Mucosa of descending colon (tissue), 3 donors: ENCODE measurements at regions not wholly inside any gene's neighbourhood (a gene's known extent, or its start where the extent isn't known, plus 50 kb on each side); places are given as distances from the start of the nearest gene placed in this dataset.

Source experiments
- ATAC-seq: fragments of 200-7000 bp; cut with Tn5 transposase; one replicate; pipeline ENCODE4 v1.9.1; 2020; ENCODE audit warnings: mild to moderate bottlenecking, moderate library complexity
- DNase-seq, 3 donors: peaks; one replicate each; pipeline ENCODE4 v3.0.0-alpha.2; 2020
- H3K36me3 ChIP-seq: fragments of 200-600 bp; one replicate; pipeline ENCODE4 v1.8.0; 2021; ENCODE audit warnings: low read depth, mild to moderate bottlenecking
- H3K4me1 ChIP-seq: fragments of 200-600 bp; one replicate; pipeline ENCODE4 v1.8.0; 2021; ENCODE audit warnings: low read depth, mild to moderate bottlenecking
- H3K4me3 ChIP-seq: fragments of 200-600 bp; one replicate; pipeline ENCODE4 v1.8.0; 2021; ENCODE audit warnings: mild to moderate bottlenecking
- H3K9me3 ChIP-seq: fragments of 200-600 bp; one replicate; pipeline ENCODE4 v1.8.0; 2021; ENCODE audit warnings: mild to moderate bottlenecking
- intact Hi-C, 2 donors: fragments of 100-400 bp; cut with DNase I in 1 of 2; cut with micrococcal nuclease in 1 of 2; formaldehyde crosslinking; loops; one replicate each; pipeline versions ENCODE4 v1.11.0 to v1.11.1; 2022; cut with DNase I, micrococcal nuclease
- TF ChIP-seq, protein P1 (sequence below): fragments of 200-600 bp; IDR thresholded peaks from one replicate; pipeline ENCODE4 v1.8.0; 2022; ENCODE audit warnings: antibody characterized with exemption, mild to moderate bottlenecking
- donor health status: DM: no; HTN: no; CAD: no; lungs with moderate emphysema.
- donor health status: DM: no; HTN: no; CAD: no.
- donor health status: DM: no; HTN: yes; CAD: no.

GRCh38 chr4:23630110-23630509, 259.7 kb downstream of the PPARGC1A start:
- Histone ChIP-seq H3K4me1 (no peaks in the 10 kb centered on the region), H3K9me3 (peaks cover 2% of the 10 kb centered on the region), H3K4me3 (no peak overlapping the region), H3K36me3 (no peaks in the 10 kb centered on the region)
- DNase-seq (no peak), ATAC-seq (no peak)
- intact Hi-C loops, result no loop called here
- TF ChIP-seq, protein P1, sequence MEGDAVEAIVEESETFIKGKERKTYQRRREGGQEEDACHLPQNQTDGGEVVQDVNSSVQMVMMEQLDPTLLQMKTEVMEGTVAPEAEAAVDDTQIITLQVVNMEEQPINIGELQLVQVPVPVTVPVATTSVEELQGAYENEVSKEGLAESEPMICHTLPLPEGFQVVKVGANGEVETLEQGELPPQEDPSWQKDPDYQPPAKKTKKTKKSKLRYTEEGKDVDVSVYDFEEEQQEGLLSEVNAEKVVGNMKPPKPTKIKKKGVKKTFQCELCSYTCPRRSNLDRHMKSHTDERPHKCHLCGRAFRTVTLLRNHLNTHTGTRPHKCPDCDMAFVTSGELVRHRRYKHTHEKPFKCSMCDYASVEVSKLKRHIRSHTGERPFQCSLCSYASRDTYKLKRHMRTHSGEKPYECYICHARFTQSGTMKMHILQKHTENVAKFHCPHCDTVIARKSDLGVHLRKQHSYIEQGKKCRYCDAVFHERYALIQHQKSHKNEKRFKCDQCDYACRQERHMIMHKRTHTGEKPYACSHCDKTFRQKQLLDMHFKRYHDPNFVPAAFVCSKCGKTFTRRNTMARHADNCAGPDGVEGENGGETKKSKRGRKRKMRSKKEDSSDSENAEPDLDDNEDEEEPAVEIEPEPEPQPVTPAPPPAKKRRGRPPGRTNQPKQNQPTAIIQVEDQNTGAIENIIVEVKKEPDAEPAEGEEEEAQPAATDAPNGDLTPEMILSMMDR, result no peak

DNA sequence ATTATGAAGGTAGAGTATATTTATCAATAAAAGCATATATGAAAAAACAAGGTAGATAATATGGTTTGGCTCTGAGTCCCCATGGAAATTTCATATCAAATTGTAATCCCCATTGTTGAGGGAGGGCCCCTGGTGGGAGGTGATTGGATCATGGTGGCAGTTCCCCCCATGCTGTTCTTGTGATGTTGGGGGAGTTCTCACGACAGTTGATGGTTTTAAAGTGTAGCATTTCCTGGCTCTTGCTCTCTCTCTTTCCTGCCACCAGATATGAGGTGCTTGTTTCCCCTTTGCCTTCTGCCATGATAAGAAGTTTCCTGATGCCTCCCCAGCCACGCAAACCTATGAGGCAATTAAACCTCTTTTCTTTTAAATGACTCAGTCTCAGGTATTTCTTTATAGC, 260.4 kb downstream of the PPARGC1A start:
- TF ChIP-seq, protein P1, result no peak
- no peak overlapping the region for H3K4me3 ChIP-seq
- ATAC-seq, result no peak
- intact Hi-C loops, result no loop called here
- H3K36me3 ChIP-seq, result no peaks in the 10 kb centered on the region
- no peaks in the 10 kb centered on the region for H3K4me1 ChIP-seq
- no peak for DNase-seq
- peaks cover 3% of the 10 kb centered on the region for H3K9me3 ChIP-seq

GRCh38 chr4:23614284-23614892, 275.5 kb downstream of the PPARGC1A start:
- TF ChIP-seq, protein P1, result no peak
- no peak overlapping the region for H3K4me3 ChIP-seq
- ATAC-seq (peak; percentile 89), DNase-seq (peak in 1 of 3 donors; percentile 19)
- intact Hi-C loops, result no loop called here
- no peaks in the 10 kb centered on the region for H3K36me3 ChIP-seq
- no peaks in the 10 kb centered on the region for H3K9me3 ChIP-seq
- no peaks in the 10 kb centered on the region for H3K4me1 ChIP-seq

GRCh38 chr4:23613782-23614181, 276.1 kb downstream of the PPARGC1A start:
- Histone ChIP-seq H3K4me3 (no peak overlapping the region), H3K36me3 (no peaks in the 10 kb centered on the region), H3K4me1 (no peaks in the 10 kb centered on the region), H3K9me3 (no peaks in the 10 kb centered on the region)
- intact Hi-C loops, result no loop called here
- peak in 1 of 3 donors; percentile 7 for DNase-seq
- peak; percentile 86 for ATAC-seq
- TF ChIP-seq, protein P1, result no peak

DNA sequence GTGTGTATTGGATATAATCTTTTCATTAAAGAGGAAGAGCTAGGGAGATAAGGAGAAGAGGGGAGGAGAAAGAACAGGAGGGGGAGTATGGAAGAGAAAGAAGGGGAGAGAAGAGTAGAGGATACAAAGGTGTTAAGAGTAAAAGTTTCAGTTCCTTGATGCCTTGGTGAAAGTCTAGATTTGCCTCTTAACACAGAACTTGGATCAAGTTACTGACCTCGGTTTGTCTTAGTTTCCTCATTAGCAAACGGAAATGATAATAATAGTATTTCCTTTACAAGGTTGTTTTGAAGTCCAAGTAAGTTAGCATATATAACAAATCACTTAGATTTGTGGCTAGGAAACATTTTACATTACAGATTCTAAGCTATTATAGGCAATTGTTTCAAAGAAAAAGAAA, 287.1 kb downstream of the PPARGC1A start:
- Histone ChIP-seq H3K36me3 (no peaks in the 10 kb centered on the region), H3K9me3 (no peaks in the 10 kb centered on the region), H3K4me3 (no peak overlapping the region), H3K4me1 (no peaks in the 10 kb centered on the region)
- no peak for DNase-seq
- intact Hi-C loops, result no loop called here
- TF ChIP-seq, protein P1, result no peak
- no peak for ATAC-seq

DNA sequence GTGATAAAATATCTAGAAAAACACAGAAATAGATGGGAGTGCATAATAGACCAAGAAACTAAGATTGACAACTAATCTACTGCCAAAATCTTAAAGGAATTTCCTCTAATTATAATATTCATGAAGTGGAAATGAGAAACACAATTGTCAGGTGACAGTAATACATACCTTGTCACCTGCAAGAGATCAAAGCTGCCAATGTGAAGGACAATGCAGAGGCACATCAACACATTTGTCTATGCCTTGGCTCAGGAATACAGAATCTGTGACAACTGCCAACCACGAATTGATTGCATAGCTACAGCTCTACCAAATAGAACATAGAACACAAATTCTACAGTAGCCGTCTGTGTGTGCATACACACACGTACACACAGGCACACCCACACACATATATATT, 295.7 kb downstream of the PPARGC1A start:
- H3K9me3 ChIP-seq, result peaks cover 3% of the 10 kb centered on the region
- no peak for ATAC-seq

More for the DNA sequence above, 295.7 kb downstream of the PPARGC1A start:
- Histone ChIP-seq H3K4me1 (no peaks in the 10 kb centered on the region), H3K36me3 (no peaks in the 10 kb centered on the region), H3K4me3 (no peak overlapping the region)
- no peak for DNase-seq
- intact Hi-C loops, result no loop called here
- TF ChIP-seq, protein P1, result no peak
